RWPE1 (cell line): ENCODE measurements at regions not wholly inside any gene's neighbourhood (a gene's known extent, or its start where the extent isn't known, plus 50 kb on each side); places are given as distances from the start of the nearest gene placed in this dataset.

ENCODE experiments used
- CTCF ChIA-PET: fragments of 350-600 bp; sonication (Branson Sonifier 250); formaldehyde crosslinking; extraction: SDS; loops from one replicate; lab custom pipeline; 2021; lab: Yijun Ruan, JAX
- POLR2A ChIA-PET: fragments of 400-600 bp; formaldehyde crosslinking; extraction: SDS; loops from one replicate; lab custom pipeline; 2020; ENCODE audit warnings: antibody characterized with exemption; ENCODE audit not compliant: low non-redundant PET; lab: Yijun Ruan, JAX
- DNase-seq: peaks from one replicate; pipeline ENCODE4 v3.0.0; 2012; ENCODE audit warnings: low spot score
- H3K27ac ChIP-seq: fragments of 450-650 bp; 2 replicates; pipeline ENCODE4 v1.5.1; 2017
- TF ChIP-seq, protein P1 (sequence below): fragments of 450-650 bp; conservative IDR thresholded peaks from 2 replicates; pipeline ENCODE4 v1.5.1; 2017; ENCODE audit warnings: low read depth, mild to moderate bottlenecking

- TF ChIP-seq, protein P1, sequence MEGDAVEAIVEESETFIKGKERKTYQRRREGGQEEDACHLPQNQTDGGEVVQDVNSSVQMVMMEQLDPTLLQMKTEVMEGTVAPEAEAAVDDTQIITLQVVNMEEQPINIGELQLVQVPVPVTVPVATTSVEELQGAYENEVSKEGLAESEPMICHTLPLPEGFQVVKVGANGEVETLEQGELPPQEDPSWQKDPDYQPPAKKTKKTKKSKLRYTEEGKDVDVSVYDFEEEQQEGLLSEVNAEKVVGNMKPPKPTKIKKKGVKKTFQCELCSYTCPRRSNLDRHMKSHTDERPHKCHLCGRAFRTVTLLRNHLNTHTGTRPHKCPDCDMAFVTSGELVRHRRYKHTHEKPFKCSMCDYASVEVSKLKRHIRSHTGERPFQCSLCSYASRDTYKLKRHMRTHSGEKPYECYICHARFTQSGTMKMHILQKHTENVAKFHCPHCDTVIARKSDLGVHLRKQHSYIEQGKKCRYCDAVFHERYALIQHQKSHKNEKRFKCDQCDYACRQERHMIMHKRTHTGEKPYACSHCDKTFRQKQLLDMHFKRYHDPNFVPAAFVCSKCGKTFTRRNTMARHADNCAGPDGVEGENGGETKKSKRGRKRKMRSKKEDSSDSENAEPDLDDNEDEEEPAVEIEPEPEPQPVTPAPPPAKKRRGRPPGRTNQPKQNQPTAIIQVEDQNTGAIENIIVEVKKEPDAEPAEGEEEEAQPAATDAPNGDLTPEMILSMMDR, result no peak
- no peak overlapping the region for H3K27ac ChIP-seq
- no peak for DNase-seq
- POLR2A ChIA-PET, result no interaction called here
- CTCF ChIA-PET, result no interaction called here
Observed at GRCh38 chr11:43994196-43994595, 51.8 kb downstream of the C11orf96 start.

DNA sequence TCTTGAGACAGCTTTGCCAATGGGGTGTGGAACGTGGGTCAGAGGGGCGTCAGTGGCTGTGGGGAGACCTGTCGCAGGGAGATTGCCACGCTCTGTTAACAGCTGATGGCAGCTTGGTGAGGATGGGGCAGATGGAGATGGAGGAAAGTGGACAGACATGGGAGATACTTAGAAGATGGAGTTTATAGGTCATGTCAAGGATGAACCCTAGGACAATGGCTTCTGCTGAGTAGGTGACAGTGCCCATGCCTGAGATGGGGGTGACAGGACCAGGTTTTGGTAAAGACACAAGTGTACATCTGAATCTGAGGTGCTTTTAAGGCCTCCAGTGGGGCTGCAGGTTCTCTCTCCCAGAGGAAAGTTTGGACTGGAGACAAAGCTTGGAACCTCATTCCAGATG is 51.5 kb upstream of the ACCSL start:
- TF ChIP-seq, protein P1, result no peak
- ChIA-PET POLR2A (no interaction called here), CTCF (no interaction called here)

GRCh38 chr11:43997022-43997660 is 50.6 kb upstream of the ACCSL start:
- no peak overlapping the region for H3K27ac ChIP-seq
- TF ChIP-seq, protein P1, result no peak
- POLR2A ChIA-PET, result no interaction called here
- DNase-seq, result no peak
- CTCF ChIA-PET, result interaction anchor here (0.5 kb wide), 1 partner anchor 110 kb away, joined by 3 read pairs; no protein-coding TSS in a partner anchor

More for the DNA sequence above, 51.5 kb upstream of the ACCSL start:
- H3K27ac ChIP-seq, result no peak overlapping the region
- no peak for DNase-seq
